VCaP (cell line): ENCODE measurements at regions not wholly inside any gene's neighbourhood (a gene's known extent, or its start where the extent isn't known, plus 50 kb on each side); places are given as distances from the start of the nearest gene placed in this dataset.
A peak's percentile ranks its signal among the peaks of the same experiment; 100 is the strongest.

Source experiments
- H3K27ac ChIP-seq: fragments of 450-650 bp; 2 replicates; pipeline ENCODE4 v1.5.1; 2017
- CTCF ChIP-seq: fragments of 450-650 bp; conservative IDR thresholded peaks from 2 replicates; pipeline ENCODE4 v1.5.1; 2017; ENCODE audit warnings: mild to moderate bottlenecking, moderate library complexity

GRCh38 chr7:142400042-142400533, 142.2 kb upstream of the PRSS58 start:
- no peak for TF ChIP-seq CTCF

GRCh38 chr7:142391191-142391992, 133.5 kb upstream of the PRSS58 start:
- no peak for TF ChIP-seq CTCF

More at GRCh38 chr7:142400042-142400533, 142.2 kb upstream of the PRSS58 start:
- no peak overlapping the region for H3K27ac ChIP-seq

GRCh38 chr7:142389544-142389943, 131.7 kb upstream of the PRSS58 start:
- no peak overlapping the region for H3K27ac ChIP-seq
- no peak for TF ChIP-seq CTCF

More at GRCh38 chr7:142391191-142391992, 133.5 kb upstream of the PRSS58 start:
- no peak overlapping the region for H3K27ac ChIP-seq

- H3K27ac ChIP-seq: no peak overlapping the region
- peak; percentile 88 for TF ChIP-seq CTCF
Measured at GRCh38 chr7:142385491-142386340, 127.9 kb upstream of the PRSS58 start.

- no peak for TF ChIP-seq CTCF
- H3K27ac ChIP-seq: no peak overlapping the region
Measured at GRCh38 chr7:142384493-142384922, 126.7 kb upstream of the PRSS58 start.

GRCh38 chr7:142383841-142384492, 126.1 kb upstream of the PRSS58 start:
- no peak overlapping the region for H3K27ac ChIP-seq
- no peak for TF ChIP-seq CTCF
